ENCODE measurements at regions not wholly inside any gene's neighbourhood (a gene's known extent, or its start where the extent isn't known, plus 50 kb on each side); places are given as distances from the start of the nearest gene placed in this dataset.

GRCh38 chr16:66054095-66054494 is 312.4 kb upstream of the CDH5 start:
- peak overlapping the region; percentile 10 for H3K4me3 ChIP-seq (ENCODE audit: low read length)
- no peaks in the 10 kb centered on the region for H3K9me3 ChIP-seq (ENCODE audit: control insufficient read depth, low read depth, low read length)
- H3K4me1 ChIP-seq (ENCODE audit: control insufficient read depth, low read depth, low read length): peaks cover 22% of the 10 kb centered on the region
- no peaks in the 10 kb centered on the region for H3K36me3 ChIP-seq (ENCODE audit: control insufficient read depth, low read depth, low read length)
- H3K27ac ChIP-seq (ENCODE audit: low read length): no peak overlapping the region
- no peaks in the 10 kb centered on the region for H3K27me3 ChIP-seq (ENCODE audit: control insufficient read depth, insufficient read depth, low read length)
- H3K9ac ChIP-seq (ENCODE audit: low read length): no peak overlapping the region

GRCh38 chr16:66052745-66053144 is 313.7 kb upstream of the CDH5 start:
- no peak overlapping the region for H3K9ac ChIP-seq (ENCODE audit: low read length)
- no peak overlapping the region for H3K4me3 ChIP-seq (ENCODE audit: low read length)
- no peaks in the 10 kb centered on the region for H3K36me3 ChIP-seq (ENCODE audit: control insufficient read depth, low read depth, low read length)
- no peak overlapping the region for H3K27ac ChIP-seq (ENCODE audit: low read length)
- no peaks in the 10 kb centered on the region for H3K9me3 ChIP-seq (ENCODE audit: control insufficient read depth, low read depth, low read length)
- H3K4me1 ChIP-seq (ENCODE audit: control insufficient read depth, low read depth, low read length): peaks cover 22% of the 10 kb centered on the region
- H3K27me3 ChIP-seq (ENCODE audit: control insufficient read depth, insufficient read depth, low read length): no peaks in the 10 kb centered on the region

GRCh38 chr16:66050991-66051390 is 315.5 kb upstream of the CDH5 start:
- Histone ChIP-seq H3K27me3 (ENCODE audit: control insufficient read depth, insufficient read depth, low read length) (no peaks in the 10 kb centered on the region), H3K36me3 (ENCODE audit: control insufficient read depth, low read depth, low read length) (no peaks in the 10 kb centered on the region), H3K9ac (ENCODE audit: low read length) (no peak overlapping the region), H3K27ac (ENCODE audit: low read length) (no peak overlapping the region), H3K9me3 (ENCODE audit: control insufficient read depth, low read depth, low read length) (no peaks in the 10 kb centered on the region), H3K4me1 (ENCODE audit: control insufficient read depth, low read depth, low read length) (peaks cover 22% of the 10 kb centered on the region), H3K4me3 (ENCODE audit: low read length) (no peak overlapping the region)

- no peak overlapping the region for H3K4me3 ChIP-seq (ENCODE audit: low read length)
- H3K27me3 ChIP-seq (ENCODE audit: control insufficient read depth, insufficient read depth, low read length): no peaks in the 10 kb centered on the region
- no peaks in the 10 kb centered on the region for H3K9me3 ChIP-seq (ENCODE audit: control insufficient read depth, low read depth, low read length)
- no peaks in the 10 kb centered on the region for H3K36me3 ChIP-seq (ENCODE audit: control insufficient read depth, low read depth, low read length)
- H3K9ac ChIP-seq (ENCODE audit: low read length): no peak overlapping the region
- peaks cover 22% of the 10 kb centered on the region for H3K4me1 ChIP-seq (ENCODE audit: control insufficient read depth, low read depth, low read length)
- no peak overlapping the region for H3K27ac ChIP-seq (ENCODE audit: low read length)
These were observed 316.6 kb upstream of the CDH5 start for GRCh38 chr16:66049865-66050264.

- H3K9me3 ChIP-seq (ENCODE audit: control insufficient read depth, low read depth, low read length): no peaks in the 10 kb centered on the region
These were observed 320.9 kb upstream of the CDH5 start for GRCh38 chr16:66045626-66046025.

GRCh38 chr16:66044556-66044955 is 321.9 kb upstream of the CDH5 start:
- no peaks in the 10 kb centered on the region for H3K9me3 ChIP-seq (ENCODE audit: control insufficient read depth, low read depth, low read length)
- no peak overlapping the region for H3K4me3 ChIP-seq (ENCODE audit: low read length)
- H3K36me3 ChIP-seq (ENCODE audit: control insufficient read depth, low read depth, low read length): no peaks in the 10 kb centered on the region
- no peak overlapping the region for H3K27ac ChIP-seq (ENCODE audit: low read length)
- no peak overlapping the region for H3K9ac ChIP-seq (ENCODE audit: low read length)
- H3K27me3 ChIP-seq (ENCODE audit: control insufficient read depth, insufficient read depth, low read length): no peaks in the 10 kb centered on the region
- no peaks in the 10 kb centered on the region for H3K4me1 ChIP-seq (ENCODE audit: control insufficient read depth, low read depth, low read length)

More at GRCh38 chr16:66045626-66046025, 320.9 kb upstream of the CDH5 start:
- Histone ChIP-seq H3K4me3 (ENCODE audit: low read length) (no peak overlapping the region), H3K27me3 (ENCODE audit: control insufficient read depth, insufficient read depth, low read length) (no peaks in the 10 kb centered on the region), H3K4me1 (ENCODE audit: control insufficient read depth, low read depth, low read length) (no peaks in the 10 kb centered on the region), H3K9ac (ENCODE audit: low read length) (no peak overlapping the region), H3K36me3 (ENCODE audit: control insufficient read depth, low read depth, low read length) (no peaks in the 10 kb centered on the region), H3K27ac (ENCODE audit: low read length) (no peak overlapping the region)

- H3K27ac ChIP-seq (ENCODE audit: low read length): no peak overlapping the region
- H3K4me1 ChIP-seq (ENCODE audit: control insufficient read depth, low read depth, low read length): no peaks in the 10 kb centered on the region
- H3K36me3 ChIP-seq (ENCODE audit: control insufficient read depth, low read depth, low read length): no peaks in the 10 kb centered on the region
- H3K9ac ChIP-seq (ENCODE audit: low read length): no peak overlapping the region
- no peak overlapping the region for H3K4me3 ChIP-seq (ENCODE audit: low read length)
- no peaks in the 10 kb centered on the region for H3K27me3 ChIP-seq (ENCODE audit: control insufficient read depth, insufficient read depth, low read length)
- H3K9me3 ChIP-seq (ENCODE audit: control insufficient read depth, low read depth, low read length): no peaks in the 10 kb centered on the region
These were observed 322.4 kb upstream of the CDH5 start for GRCh38 chr16:66044089-66044488.

GRCh38 chr16:66043326-66043725 is 323.2 kb upstream of the CDH5 start:
- Histone ChIP-seq H3K9ac (ENCODE audit: low read length) (no peak overlapping the region), H3K9me3 (ENCODE audit: control insufficient read depth, low read depth, low read length) (no peaks in the 10 kb centered on the region), H3K36me3 (ENCODE audit: control insufficient read depth, low read depth, low read length) (no peaks in the 10 kb centered on the region), H3K4me3 (ENCODE audit: low read length) (no peak overlapping the region), H3K27ac (ENCODE audit: low read length) (no peak overlapping the region), H3K4me1 (ENCODE audit: control insufficient read depth, low read depth, low read length) (no peaks in the 10 kb centered on the region), H3K27me3 (ENCODE audit: control insufficient read depth, insufficient read depth, low read length) (no peaks in the 10 kb centered on the region)

- H3K9ac ChIP-seq (ENCODE audit: low read length): no peak overlapping the region
- H3K4me1 ChIP-seq (ENCODE audit: control insufficient read depth, low read depth, low read length): no peaks in the 10 kb centered on the region
- no peak overlapping the region for H3K4me3 ChIP-seq (ENCODE audit: low read length)
- H3K27ac ChIP-seq (ENCODE audit: low read length): no peak overlapping the region
- H3K9me3 ChIP-seq (ENCODE audit: control insufficient read depth, low read depth, low read length): no peaks in the 10 kb centered on the region
- H3K36me3 ChIP-seq (ENCODE audit: control insufficient read depth, low read depth, low read length): no peaks in the 10 kb centered on the region
- no peaks in the 10 kb centered on the region for H3K27me3 ChIP-seq (ENCODE audit: control insufficient read depth, insufficient read depth, low read length)
These were observed 324.1 kb upstream of the CDH5 start for GRCh38 chr16:66042341-66042740.

GRCh38 chr16:66041907-66042306 is 324.6 kb upstream of the CDH5 start:
- no peak overlapping the region for H3K4me3 ChIP-seq (ENCODE audit: low read length)
- H3K27me3 ChIP-seq (ENCODE audit: control insufficient read depth, insufficient read depth, low read length): no peaks in the 10 kb centered on the region
- H3K27ac ChIP-seq (ENCODE audit: low read length): no peak overlapping the region
- no peaks in the 10 kb centered on the region for H3K4me1 ChIP-seq (ENCODE audit: control insufficient read depth, low read depth, low read length)
- no peak overlapping the region for H3K9ac ChIP-seq (ENCODE audit: low read length)
- H3K36me3 ChIP-seq (ENCODE audit: control insufficient read depth, low read depth, low read length): no peaks in the 10 kb centered on the region
- no peaks in the 10 kb centered on the region for H3K9me3 ChIP-seq (ENCODE audit: control insufficient read depth, low read depth, low read length)

GRCh38 chr16:66039793-66040192 is 326.7 kb upstream of the CDH5 start:
- Histone ChIP-seq H3K9ac (ENCODE audit: low read length) (no peak overlapping the region), H3K27ac (ENCODE audit: low read length) (no peak overlapping the region), H3K4me3 (ENCODE audit: low read length) (no peak overlapping the region), H3K36me3 (ENCODE audit: control insufficient read depth, low read depth, low read length) (no peaks in the 10 kb centered on the region), H3K27me3 (ENCODE audit: control insufficient read depth, insufficient read depth, low read length) (no peaks in the 10 kb centered on the region), H3K9me3 (ENCODE audit: control insufficient read depth, low read depth, low read length) (no peaks in the 10 kb centered on the region), H3K4me1 (ENCODE audit: control insufficient read depth, low read depth, low read length) (no peaks in the 10 kb centered on the region)

GRCh38 chr16:66036793-66037715 is 329.4 kb upstream of the CDH5 start:
- Histone ChIP-seq H3K36me3 (ENCODE audit: control insufficient read depth, low read depth, low read length) (no peaks in the 10 kb centered on the region), H3K4me1 (ENCODE audit: control insufficient read depth, low read depth, low read length) (no peaks in the 10 kb centered on the region), H3K9me3 (ENCODE audit: control insufficient read depth, low read depth, low read length) (no peaks in the 10 kb centered on the region), H3K27me3 (ENCODE audit: control insufficient read depth, insufficient read depth, low read length) (no peaks in the 10 kb centered on the region), H3K4me3 (ENCODE audit: low read length) (no peak overlapping the region), H3K27ac (ENCODE audit: low read length) (no peak overlapping the region), H3K9ac (ENCODE audit: low read length) (no peak overlapping the region)
